Breast epithelium (tissue), 3 donors: ENCODE measurements at regions not wholly inside any gene's neighbourhood (a gene's known extent, or its start where the extent isn't known, plus 50 kb on each side); places are given as distances from the start of the nearest gene placed in this dataset.

Experiments
- POLR2A ChIP-seq: fragments of 450-650 bp; IDR thresholded peaks from one replicate; pipeline ENCODE4 v1.6.1; 2016; ENCODE audit warnings: antibody characterized with exemption, mild to moderate bottlenecking, moderate library complexity
- POLR2AphosphoS5 ChIP-seq, 3 donors: sonication (generic); formaldehyde crosslinking; IDR thresholded peaks; one replicate each; pipeline ENCODE4 v1.6.1; 2017; ENCODE audit warnings: antibody characterized with exemption in 3 of 3
- TF ChIP-seq, protein P1 (sequence below), 3 donors: fragments of 450-650 bp; IDR thresholded peaks; one replicate each; pipeline ENCODE4 v1.5.1; 2016 to 2017; ENCODE audit warnings: antibody characterized with exemption in 3 of 3, mild to moderate bottlenecking in 3 of 3, moderate library complexity in 3 of 3

DNA sequence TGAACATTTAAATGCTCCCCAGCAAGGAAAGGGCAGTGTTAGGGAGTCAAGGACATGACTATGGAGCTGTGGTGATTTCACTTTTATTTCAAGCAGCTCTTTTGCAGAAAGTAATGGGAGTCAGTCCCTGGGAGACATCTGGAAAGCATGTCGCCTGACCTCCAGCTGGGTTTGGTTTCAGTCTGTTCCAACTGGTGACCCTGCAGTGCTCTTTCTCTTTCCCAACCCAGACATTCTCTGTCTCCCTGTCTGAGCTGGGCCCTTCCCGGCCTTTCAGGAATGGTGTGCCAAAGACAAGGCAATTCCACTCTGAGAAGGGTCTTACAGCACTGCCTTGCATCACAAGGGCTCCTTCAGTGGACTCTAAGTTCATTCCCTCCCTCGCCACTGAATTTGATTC, 323.2 kb downstream of the OSR1 start:
- TF ChIP-seq, protein P1, sequence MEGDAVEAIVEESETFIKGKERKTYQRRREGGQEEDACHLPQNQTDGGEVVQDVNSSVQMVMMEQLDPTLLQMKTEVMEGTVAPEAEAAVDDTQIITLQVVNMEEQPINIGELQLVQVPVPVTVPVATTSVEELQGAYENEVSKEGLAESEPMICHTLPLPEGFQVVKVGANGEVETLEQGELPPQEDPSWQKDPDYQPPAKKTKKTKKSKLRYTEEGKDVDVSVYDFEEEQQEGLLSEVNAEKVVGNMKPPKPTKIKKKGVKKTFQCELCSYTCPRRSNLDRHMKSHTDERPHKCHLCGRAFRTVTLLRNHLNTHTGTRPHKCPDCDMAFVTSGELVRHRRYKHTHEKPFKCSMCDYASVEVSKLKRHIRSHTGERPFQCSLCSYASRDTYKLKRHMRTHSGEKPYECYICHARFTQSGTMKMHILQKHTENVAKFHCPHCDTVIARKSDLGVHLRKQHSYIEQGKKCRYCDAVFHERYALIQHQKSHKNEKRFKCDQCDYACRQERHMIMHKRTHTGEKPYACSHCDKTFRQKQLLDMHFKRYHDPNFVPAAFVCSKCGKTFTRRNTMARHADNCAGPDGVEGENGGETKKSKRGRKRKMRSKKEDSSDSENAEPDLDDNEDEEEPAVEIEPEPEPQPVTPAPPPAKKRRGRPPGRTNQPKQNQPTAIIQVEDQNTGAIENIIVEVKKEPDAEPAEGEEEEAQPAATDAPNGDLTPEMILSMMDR (IDR thresholded peaks at IDR 0.05) = no peak
- TF ChIP-seq POLR2A (no peak), POLR2AphosphoS5 (IDR thresholded peaks at IDR 0.05) (peak; percentile 13 to 66 (median 48))
